MM.1S (cell line): ENCODE measurements at regions not wholly inside any gene's neighbourhood (a gene's known extent, or its start where the extent isn't known, plus 50 kb on each side); places are given as distances from the start of the nearest gene placed in this dataset.

Experiments used
- EZH2 ChIP-seq: fragments of 300-600 bp; sonication (generic); optimal IDR thresholded peaks from 2 replicates; pipeline ENCODE3; 2017; ENCODE audit warnings: low read depth, mild to moderate bottlenecking, antibody characterized with exemption, low read length, mixed read lengths
- TF ChIP-seq, protein P1 (sequence below): fragments of 300-600 bp; sonication (generic); IDR thresholded peaks from 2 replicates; pipeline ENCODE4 v1.5.1; 2016; ENCODE audit warnings: antibody characterized with exemption, low read length, mixed read lengths

DNA sequence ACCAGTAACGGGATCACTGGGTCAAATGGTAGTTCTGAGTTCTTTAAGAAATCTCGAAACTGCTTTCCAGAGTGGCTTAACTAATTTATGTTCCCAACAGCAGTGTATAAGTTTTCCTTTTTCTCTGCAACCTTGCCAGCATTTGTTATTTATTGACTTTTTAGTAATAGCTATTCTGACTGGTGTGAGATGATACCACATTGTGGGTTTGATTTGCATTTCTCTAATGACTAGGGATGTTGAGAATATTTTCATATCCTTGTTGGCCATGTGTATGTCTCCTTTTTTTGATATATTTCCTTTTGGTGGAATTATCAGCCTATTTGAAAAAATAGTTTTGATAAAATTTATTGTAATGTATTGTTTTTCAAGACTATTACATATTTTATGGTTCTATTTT, 701.2 kb upstream of the FBXO33 start:
- TF ChIP-seq, protein P1, sequence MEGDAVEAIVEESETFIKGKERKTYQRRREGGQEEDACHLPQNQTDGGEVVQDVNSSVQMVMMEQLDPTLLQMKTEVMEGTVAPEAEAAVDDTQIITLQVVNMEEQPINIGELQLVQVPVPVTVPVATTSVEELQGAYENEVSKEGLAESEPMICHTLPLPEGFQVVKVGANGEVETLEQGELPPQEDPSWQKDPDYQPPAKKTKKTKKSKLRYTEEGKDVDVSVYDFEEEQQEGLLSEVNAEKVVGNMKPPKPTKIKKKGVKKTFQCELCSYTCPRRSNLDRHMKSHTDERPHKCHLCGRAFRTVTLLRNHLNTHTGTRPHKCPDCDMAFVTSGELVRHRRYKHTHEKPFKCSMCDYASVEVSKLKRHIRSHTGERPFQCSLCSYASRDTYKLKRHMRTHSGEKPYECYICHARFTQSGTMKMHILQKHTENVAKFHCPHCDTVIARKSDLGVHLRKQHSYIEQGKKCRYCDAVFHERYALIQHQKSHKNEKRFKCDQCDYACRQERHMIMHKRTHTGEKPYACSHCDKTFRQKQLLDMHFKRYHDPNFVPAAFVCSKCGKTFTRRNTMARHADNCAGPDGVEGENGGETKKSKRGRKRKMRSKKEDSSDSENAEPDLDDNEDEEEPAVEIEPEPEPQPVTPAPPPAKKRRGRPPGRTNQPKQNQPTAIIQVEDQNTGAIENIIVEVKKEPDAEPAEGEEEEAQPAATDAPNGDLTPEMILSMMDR: no peak
- no peak for TF ChIP-seq EZH2
